ENCODE measurements at regions not wholly inside any gene's neighbourhood (a gene's known extent, or its start where the extent isn't known, plus 50 kb on each side); places are given as distances from the start of the nearest gene placed in this dataset.

- Histone ChIP-seq H3K4me1 (ENCODE audit: control insufficient read depth, extremely low read depth, insufficient read depth, low read length) (no peaks in the 10 kb centered on the region), H3K79me2 (ENCODE audit: control insufficient read depth, insufficient read depth, low read length) (no peaks in the 10 kb centered on the region), H3K36me3 (ENCODE audit: control insufficient read depth in 2 of 2, extremely low read depth in 1 of 2, insufficient read depth in 2 of 2, low read length in 2 of 2) (no peaks in the 10 kb centered on the region), H3K9me1 (ENCODE audit: control insufficient read depth, extremely low read depth, insufficient read depth, low read length) (no peaks in the 10 kb centered on the region), H3K4me2 (ENCODE audit: control insufficient read depth, extremely low read depth, insufficient read depth, low read depth, low read length) (no peak overlapping the region), H3K9me3 (ENCODE audit: control insufficient read depth, low read depth, low read length) (no peaks in the 10 kb centered on the region), H3K27ac (ENCODE audit: control insufficient read depth, insufficient read depth, low read length) (no peak overlapping the region), H3K4me3 (ENCODE audit: control insufficient read depth in 2 of 3, extremely low read depth in 1 of 3, insufficient read depth in 2 of 3, low read depth in 1 of 3, low read length in 3 of 3) (no peak overlapping the region), H4K20me1 (ENCODE audit: control insufficient read depth, extremely low read depth, insufficient read depth, low read length) (no peaks in the 10 kb centered on the region), H3K9ac (ENCODE audit: control insufficient read depth, extremely low read depth, insufficient read depth, low read length) (no peak overlapping the region), H2AFZ (ENCODE audit: control insufficient read depth, low read length) (no peak overlapping the region), H3K27me3 (ENCODE audit: control insufficient read depth, extremely low read depth, insufficient read depth, low read length) (no peaks in the 10 kb centered on the region)
- DNase-seq (ENCODE audit: low read depth, low spot score): no peak
- no peak for TF ChIP-seq EZH2 (IDR thresholded peaks at IDR 0.05; ENCODE audit: low read length)
- no peak for FAIRE-seq
- dilution Hi-C loops (cut with MboI; ENCODE audit: extremely low pct_ligation_motif_present, low sequenced_read_pairs): no loop called here
These were observed 526.0 kb downstream of the CFAP47 start for GRCh38 chrX:36445566-36445965.

GRCh38 chrX:36462142-36462541, 542.6 kb downstream of the CFAP47 start:
- H3K27ac ChIP-seq (ENCODE audit: control insufficient read depth, insufficient read depth, low read length): no peak overlapping the region
- FAIRE-seq (no peak), DNase-seq (ENCODE audit: low read depth, low spot score) (no peak)
- no peaks in the 10 kb centered on the region for H3K79me2 ChIP-seq (ENCODE audit: control insufficient read depth, insufficient read depth, low read length)
- H3K36me3 ChIP-seq (ENCODE audit: control insufficient read depth in 2 of 2, extremely low read depth in 1 of 2, insufficient read depth in 2 of 2, low read length in 2 of 2): no peaks in the 10 kb centered on the region
- no peak overlapping the region for H3K4me3 ChIP-seq (ENCODE audit: control insufficient read depth in 2 of 3, extremely low read depth in 1 of 3, insufficient read depth in 2 of 3, low read depth in 1 of 3, low read length in 3 of 3)
- dilution Hi-C loops (cut with MboI; ENCODE audit: extremely low pct_ligation_motif_present, low sequenced_read_pairs): no loop called here
- no peaks in the 10 kb centered on the region for H3K9me3 ChIP-seq (ENCODE audit: control insufficient read depth, low read depth, low read length)
- no peak overlapping the region for H3K9ac ChIP-seq (ENCODE audit: control insufficient read depth, extremely low read depth, insufficient read depth, low read length)
- no peaks in the 10 kb centered on the region for H3K4me1 ChIP-seq (ENCODE audit: control insufficient read depth, extremely low read depth, insufficient read depth, low read length)
- TF ChIP-seq EZH2 (IDR thresholded peaks at IDR 0.05; ENCODE audit: low read length) (no peak), CTCF (optimal IDR thresholded peaks at IDR 0.05 in 1 of 3, IDR thresholded peaks at IDR 0.05 in 1 of 3, conservative IDR thresholded peaks at IDR 0.05 in 1 of 3; ENCODE audit: extremely low read depth in 1 of 3, insufficient read depth in 2 of 3, low read length in 3 of 3) (no peak)
- H3K27me3 ChIP-seq (ENCODE audit: control insufficient read depth, extremely low read depth, insufficient read depth, low read length): no peaks in the 10 kb centered on the region
- no peaks in the 10 kb centered on the region for H4K20me1 ChIP-seq (ENCODE audit: control insufficient read depth, extremely low read depth, insufficient read depth, low read length)
- H3K9me1 ChIP-seq (ENCODE audit: control insufficient read depth, extremely low read depth, insufficient read depth, low read length): no peaks in the 10 kb centered on the region
- no peak overlapping the region for H3K4me2 ChIP-seq (ENCODE audit: control insufficient read depth, extremely low read depth, insufficient read depth, low read depth, low read length)
- no peak overlapping the region for H2AFZ ChIP-seq (ENCODE audit: control insufficient read depth, low read length)

GRCh38 chrX:36480441-36480990, 527.6 kb upstream of the FAM47C start:
- no peak for TF ChIP-seq EZH2 (IDR thresholded peaks at IDR 0.05; ENCODE audit: low read length)
- TF ChIP-seq CTCF (optimal IDR thresholded peaks at IDR 0.05 in 1 of 3, IDR thresholded peaks at IDR 0.05 in 1 of 3, conservative IDR thresholded peaks at IDR 0.05 in 1 of 3; ENCODE audit: extremely low read depth in 1 of 3, insufficient read depth in 2 of 3, low read length in 3 of 3): no peak
- Histone ChIP-seq H3K27me3 (ENCODE audit: control insufficient read depth, extremely low read depth, insufficient read depth, low read length) (no peaks in the 10 kb centered on the region), H3K9me1 (ENCODE audit: control insufficient read depth, extremely low read depth, insufficient read depth, low read length) (no peaks in the 10 kb centered on the region), H3K4me1 (ENCODE audit: control insufficient read depth, extremely low read depth, insufficient read depth, low read length) (no peaks in the 10 kb centered on the region), H3K4me2 (ENCODE audit: control insufficient read depth, extremely low read depth, insufficient read depth, low read depth, low read length) (no peak overlapping the region), H2AFZ (ENCODE audit: control insufficient read depth, low read length) (no peak overlapping the region), H3K9ac (ENCODE audit: control insufficient read depth, extremely low read depth, insufficient read depth, low read length) (no peak overlapping the region), H4K20me1 (ENCODE audit: control insufficient read depth, extremely low read depth, insufficient read depth, low read length) (no peaks in the 10 kb centered on the region), H3K36me3 (ENCODE audit: control insufficient read depth in 2 of 2, extremely low read depth in 1 of 2, insufficient read depth in 2 of 2, low read length in 2 of 2) (no peaks in the 10 kb centered on the region), H3K79me2 (ENCODE audit: control insufficient read depth, insufficient read depth, low read length) (no peaks in the 10 kb centered on the region), H3K9me3 (ENCODE audit: control insufficient read depth, low read depth, low read length) (no peaks in the 10 kb centered on the region), H3K27ac (ENCODE audit: control insufficient read depth, insufficient read depth, low read length) (no peak overlapping the region), H3K4me3 (ENCODE audit: control insufficient read depth in 2 of 3, extremely low read depth in 1 of 3, insufficient read depth in 2 of 3, low read depth in 1 of 3, low read length in 3 of 3) (no peak overlapping the region)
- dilution Hi-C loops (cut with MboI; ENCODE audit: extremely low pct_ligation_motif_present, low sequenced_read_pairs): no loop called here
- no peak for DNase-seq (ENCODE audit: low read depth, low spot score)
- no peak for FAIRE-seq
